SU-DHL-6 (cell line): ENCODE measurements at regions not wholly inside any gene's neighbourhood (a gene's known extent, or its start where the extent isn't known, plus 50 kb on each side); places are given as distances from the start of the nearest gene placed in this dataset.

Experiments
- H2AFZ ChIP-seq: fragments of 200-600 bp; sonication (generic); 2 replicates; pipeline ENCODE4 v1.6.1; 2014; ENCODE audit warnings: low read depth, mild to moderate bottlenecking, moderate library complexity, mixed read lengths, antibody characterized with exemption, low read length; ENCODE audit not compliant: severe bottlenecking
- H3F3A ChIP-seq: fragments of 200-600 bp; shearing (Covaris generic); 2 replicates; pipeline ENCODE4 v1.6.0; 2016; ENCODE audit warnings: antibody characterized with exemption, mild to moderate bottlenecking; ENCODE audit not compliant: insufficient read depth
- H3K27ac ChIP-seq: fragments of 200-600 bp; sonication (generic); 2 replicates; pipeline ENCODE4 v1.5.1; 2016; ENCODE audit warnings: low read depth, mild to moderate bottlenecking, low read length, moderate library complexity, mixed read lengths
- H3K27me3 ChIP-seq: fragments of 200-600 bp; sonication (generic), shearing (Covaris generic); 2 replicates; pipeline ENCODE4 v1.6.0; 2014; ENCODE audit warnings: mild to moderate bottlenecking, low read length
- H3K36me3 ChIP-seq: fragments of 200-600 bp; sonication (generic); 2 replicates; pipeline ENCODE4 v1.6.1; 2014; ENCODE audit warnings: mild to moderate bottlenecking, low read length, mixed read lengths
- H3K4me2 ChIP-seq: fragments of 300-600, 200-600 bp; shearing (Covaris generic), sonication (generic); 2 replicates; pipeline ENCODE4 v1.6.0; 2014; ENCODE audit warnings: low read length, low read depth, mild to moderate bottlenecking; ENCODE audit not compliant: poor library complexity, severe bottlenecking
- H3K4me3 ChIP-seq: fragments of 200-600 bp; sonication (generic); 2 replicates; pipeline ENCODE4 v1.5.1; 2014; ENCODE audit warnings: antibody characterized with exemption, low read length, mild to moderate bottlenecking, mixed read lengths; ENCODE audit not compliant: insufficient read depth, poor library complexity, severe bottlenecking
- H3K79me2 ChIP-seq: fragments of 200-600 bp; sonication (generic); 2 replicates; pipeline ENCODE4 v1.6.1; 2014; ENCODE audit warnings: mild to moderate bottlenecking, low read length, moderate library complexity; ENCODE audit not compliant: insufficient read depth
- H3K9ac ChIP-seq: fragments of 200-600 bp; sonication (generic); 2 replicates; pipeline ENCODE4 v1.7.0; 2014; ENCODE audit warnings: mild to moderate bottlenecking, low read length
- H3K9me2 ChIP-seq: fragments of 200-600 bp; sonication (generic); replicated peaks from 2 replicates; pipeline ENCODE4 v1.6.1; 2014; ENCODE audit warnings: low read length; ENCODE audit not compliant: insufficient read depth
- H3K9me3 ChIP-seq: fragments of 200-600 bp; sonication (generic); 2 replicates; pipeline ENCODE4 v1.6.1; 2014; ENCODE audit warnings: low read length, mixed read lengths; ENCODE audit not compliant: insufficient read depth
- H4K20me1 ChIP-seq: fragments of 200-600 bp; sonication (generic); 2 replicates; pipeline ENCODE4 v1.6.1; 2014; ENCODE audit warnings: low read depth, mild to moderate bottlenecking, antibody characterized with exemption, low read length, moderate library complexity, mixed read lengths
- CTCF ChIP-seq: fragments of 200-600 bp; sonication (generic); IDR thresholded peaks from one replicate; pipeline ENCODE4 v1.5.1; 2017; ENCODE audit warnings: antibody characterized with exemption, mild to moderate bottlenecking, low read length, moderate library complexity; ENCODE audit not compliant: insufficient read depth, poor library complexity, severe bottlenecking
- EZH2phosphoT487 ChIP-seq: fragments of 200-600 bp; sonication (generic), shearing (Covaris generic); conservative IDR thresholded peaks from 2 replicates; pipeline ENCODE4 v1.6.1; 2018; ENCODE audit warnings: mild to moderate bottlenecking, antibody characterized with exemption, low read length, moderate library complexity, mixed read lengths

- Histone ChIP-seq H3K9ac (no peak overlapping the region), H2AFZ (no peak overlapping the region), H3K36me3 (no peaks in the 10 kb centered on the region), H3F3A (no peaks in the 10 kb centered on the region), H3K9me2 (no peaks in the 10 kb centered on the region), H3K79me2 (no peaks in the 10 kb centered on the region), H3K4me2 (no peak overlapping the region), H4K20me1 (no peaks in the 10 kb centered on the region), H3K4me3 (no peak overlapping the region), H3K27ac (no peak overlapping the region), H3K27me3 (no peaks in the 10 kb centered on the region), H3K9me3 (no peaks in the 10 kb centered on the region)
- TF ChIP-seq EZH2phosphoT487 = no peak
- no peak for TF ChIP-seq CTCF
These were observed 247.4 kb downstream of the CD109 start for GRCh38 chr6:73943411-73943810.

GRCh38 chr6:73942592-73943186, 246.7 kb downstream of the CD109 start:
- H3K4me2 ChIP-seq = no peak overlapping the region
- H2AFZ ChIP-seq = no peak overlapping the region
- no peak for TF ChIP-seq EZH2phosphoT487
- TF ChIP-seq CTCF = no peak
- no peaks in the 10 kb centered on the region for H3K36me3 ChIP-seq
- H4K20me1 ChIP-seq = no peaks in the 10 kb centered on the region
- H3K4me3 ChIP-seq = no peak overlapping the region
- no peaks in the 10 kb centered on the region for H3K79me2 ChIP-seq
- H3K27ac ChIP-seq = no peak overlapping the region
- H3F3A ChIP-seq = no peaks in the 10 kb centered on the region
- H3K27me3 ChIP-seq = no peaks in the 10 kb centered on the region
- no peaks in the 10 kb centered on the region for H3K9me3 ChIP-seq
- no peak overlapping the region for H3K9ac ChIP-seq
- no peaks in the 10 kb centered on the region for H3K9me2 ChIP-seq

GRCh38 chr6:73941892-73942291, 245.9 kb downstream of the CD109 start:
- TF ChIP-seq EZH2phosphoT487 (no peak), CTCF (no peak)
- Histone ChIP-seq H3K4me3 (no peak overlapping the region), H3K9me2 (no peaks in the 10 kb centered on the region), H3K9ac (no peak overlapping the region), H4K20me1 (no peaks in the 10 kb centered on the region), H3K9me3 (no peaks in the 10 kb centered on the region), H3K36me3 (no peaks in the 10 kb centered on the region), H3K79me2 (no peaks in the 10 kb centered on the region), H3K27me3 (no peaks in the 10 kb centered on the region), H3K4me2 (no peak overlapping the region), H2AFZ (no peak overlapping the region), H3K27ac (no peak overlapping the region), H3F3A (no peaks in the 10 kb centered on the region)
